ENCODE measurements at regions not wholly inside any gene's neighbourhood (a gene's known extent, or its start where the extent isn't known, plus 50 kb on each side); places are given as distances from the start of the nearest gene placed in this dataset.

- TF ChIP-seq, protein P1, sequence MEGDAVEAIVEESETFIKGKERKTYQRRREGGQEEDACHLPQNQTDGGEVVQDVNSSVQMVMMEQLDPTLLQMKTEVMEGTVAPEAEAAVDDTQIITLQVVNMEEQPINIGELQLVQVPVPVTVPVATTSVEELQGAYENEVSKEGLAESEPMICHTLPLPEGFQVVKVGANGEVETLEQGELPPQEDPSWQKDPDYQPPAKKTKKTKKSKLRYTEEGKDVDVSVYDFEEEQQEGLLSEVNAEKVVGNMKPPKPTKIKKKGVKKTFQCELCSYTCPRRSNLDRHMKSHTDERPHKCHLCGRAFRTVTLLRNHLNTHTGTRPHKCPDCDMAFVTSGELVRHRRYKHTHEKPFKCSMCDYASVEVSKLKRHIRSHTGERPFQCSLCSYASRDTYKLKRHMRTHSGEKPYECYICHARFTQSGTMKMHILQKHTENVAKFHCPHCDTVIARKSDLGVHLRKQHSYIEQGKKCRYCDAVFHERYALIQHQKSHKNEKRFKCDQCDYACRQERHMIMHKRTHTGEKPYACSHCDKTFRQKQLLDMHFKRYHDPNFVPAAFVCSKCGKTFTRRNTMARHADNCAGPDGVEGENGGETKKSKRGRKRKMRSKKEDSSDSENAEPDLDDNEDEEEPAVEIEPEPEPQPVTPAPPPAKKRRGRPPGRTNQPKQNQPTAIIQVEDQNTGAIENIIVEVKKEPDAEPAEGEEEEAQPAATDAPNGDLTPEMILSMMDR (IDR thresholded peaks at IDR 0.05), result no peak
- no peak for TF ChIP-seq POLR2A (IDR thresholded peaks at IDR 0.05)
Observed at GRCh38 chr6:71083308-71083820, 126.5 kb upstream of the B3GAT2 start.

Measured in prostate gland (tissue), 2 donors.